Skeletal muscle cell (primary cell): ENCODE measurements at regions not wholly inside any gene's neighbourhood (a gene's known extent, or its start where the extent isn't known, plus 50 kb on each side); places are given as distances from the start of the nearest gene placed in this dataset.
A peak's percentile ranks its signal among the peaks of the same experiment; 100 is the strongest.

Experiments used
- DNase-seq: peaks from one replicate; pipeline ENCODE4 v3.0.0-alpha.2; 2010; ENCODE audit warnings: low read depth
- H3K4me3 ChIP-seq: 2 replicates; pipeline ENCODE4 v1.5.1; 2011; ENCODE audit warnings: low read depth, mild to moderate bottlenecking, control low read depth, low read length, moderate library complexity

GRCh38 chr10:113427236-113427735, 125.6 kb upstream of the HABP2 start:
- no peak overlapping the region for H3K4me3 ChIP-seq
- DNase-seq, result no peak

GRCh38 chr10:113427811-113428558, 124.9 kb upstream of the HABP2 start:
- no peak overlapping the region for H3K4me3 ChIP-seq
- no peak for DNase-seq

GRCh38 chr10:113430634-113431397, 122.0 kb upstream of the HABP2 start:
- no peak overlapping the region for H3K4me3 ChIP-seq
- DNase-seq, result no peak

GRCh38 chr10:113431398-113432160, 121.3 kb upstream of the HABP2 start:
- H3K4me3 ChIP-seq, result no peak overlapping the region
- DNase-seq, result no peak

GRCh38 chr10:113433711-113434110, 119.1 kb upstream of the HABP2 start:
- H3K4me3 ChIP-seq, result no peak overlapping the region
- no peak for DNase-seq

GRCh38 chr10:113434315-113434714, 118.5 kb upstream of the HABP2 start:
- H3K4me3 ChIP-seq, result no peak overlapping the region
- no peak for DNase-seq

GRCh38 chr10:113434950-113435349, 117.9 kb upstream of the HABP2 start:
- no peak for DNase-seq
- no peak overlapping the region for H3K4me3 ChIP-seq

- H3K4me3 ChIP-seq, result no peak overlapping the region
- no peak for DNase-seq
Observed at GRCh38 chr10:113435881-113436280, 117.0 kb upstream of the HABP2 start.

- no peak overlapping the region for H3K4me3 ChIP-seq
- no peak for DNase-seq
Observed at GRCh38 chr10:113436851-113437250, 116.0 kb upstream of the HABP2 start.

GRCh38 chr10:113438652-113439051, 114.2 kb upstream of the HABP2 start:
- DNase-seq, result peak; percentile 10
- H3K4me3 ChIP-seq, result no peak overlapping the region

GRCh38 chr10:113441220-113441619, 111.6 kb upstream of the HABP2 start:
- no peak for DNase-seq
- H3K4me3 ChIP-seq, result no peak overlapping the region

GRCh38 chr10:113441686-113442270, 111.1 kb upstream of the HABP2 start:
- DNase-seq, result no peak
- H3K4me3 ChIP-seq, result no peak overlapping the region

- DNase-seq, result no peak
Observed at GRCh38 chr10:113442336-113442735, 110.5 kb upstream of the HABP2 start.

GRCh38 chr10:113443141-113443925, 109.5 kb upstream of the HABP2 start:
- no peak for DNase-seq
- H3K4me3 ChIP-seq, result no peak overlapping the region

More at GRCh38 chr10:113442336-113442735, 110.5 kb upstream of the HABP2 start:
- no peak overlapping the region for H3K4me3 ChIP-seq

GRCh38 chr10:113444766-113445365, 108.0 kb upstream of the HABP2 start:
- no peak for DNase-seq
- no peak overlapping the region for H3K4me3 ChIP-seq

GRCh38 chr10:113445736-113446135, 107.1 kb upstream of the HABP2 start:
- no peak overlapping the region for H3K4me3 ChIP-seq
- DNase-seq, result no peak

GRCh38 chr10:113446739-113447138, 106.1 kb upstream of the HABP2 start:
- H3K4me3 ChIP-seq, result no peak overlapping the region
- DNase-seq, result no peak

- no peak overlapping the region for H3K4me3 ChIP-seq
- DNase-seq, result no peak
Observed at GRCh38 chr10:113447278-113447677, 105.6 kb upstream of the HABP2 start.
